RWPE2 (cell line): ENCODE measurements at regions not wholly inside any gene's neighbourhood (a gene's known extent, or its start where the extent isn't known, plus 50 kb on each side); places are given as distances from the start of the nearest gene placed in this dataset.

Source experiments
- ATAC-seq: fragments of 200-7000 bp; cut with Tn5 transposase; 3 replicates; pipeline ENCODE4 v1.9.1; 2021; ENCODE audit warnings: low read depth
- DNase-seq: peaks from one replicate; pipeline ENCODE4 v3.0.0-alpha.2; 2020; ENCODE audit warnings: low spot score
- H3K27ac ChIP-seq: fragments of 450-650 bp; 2 replicates; pipeline ENCODE4 v1.5.1; 2017; ENCODE audit warnings: mild to moderate bottlenecking; ENCODE audit not compliant: poor library complexity, severe bottlenecking
- H3K27me3 ChIP-seq: fragments of 250-450 bp; sonication (Bioruptor Pico); 2 replicates; pipeline ENCODE4 v1.5.1; 2021; ENCODE audit warnings: mild to moderate bottlenecking, moderate library complexity; ENCODE audit not compliant: insufficient read depth, poor library complexity, severe bottlenecking
- H3K36me3 ChIP-seq: fragments of 250-450 bp; sonication (Bioruptor Pico); 2 replicates; pipeline ENCODE4 v1.5.1; 2020; ENCODE audit warnings: low read depth, mild to moderate bottlenecking, moderate library complexity
- H3K4me1 ChIP-seq: fragments of 250-450 bp; sonication (Bioruptor Pico); 2 replicates; pipeline ENCODE4 v1.5.1; 2021; ENCODE audit warnings: mild to moderate bottlenecking, moderate library complexity; ENCODE audit not compliant: insufficient read depth, poor library complexity, severe bottlenecking
- H3K4me3 ChIP-seq: fragments of 250-450 bp; sonication (Bioruptor Pico); 2 replicates; pipeline ENCODE4 v1.5.1; 2021; ENCODE audit warnings: mild to moderate bottlenecking, moderate library complexity; ENCODE audit not compliant: severe bottlenecking
- H3K9me3 ChIP-seq: fragments of 250-450 bp; sonication (Bioruptor Pico); 2 replicates; pipeline ENCODE4 v1.5.1; 2021; ENCODE audit warnings: mild to moderate bottlenecking, moderate library complexity; ENCODE audit not compliant: severe bottlenecking
- TF ChIP-seq, protein P1 (sequence below): fragments of 450-650 bp; IDR thresholded peaks from one replicate; pipeline ENCODE4 v1.5.1; 2017; ENCODE audit warnings: mild to moderate bottlenecking, moderate library complexity; ENCODE audit not compliant: poor library complexity, severe bottlenecking

DNA sequence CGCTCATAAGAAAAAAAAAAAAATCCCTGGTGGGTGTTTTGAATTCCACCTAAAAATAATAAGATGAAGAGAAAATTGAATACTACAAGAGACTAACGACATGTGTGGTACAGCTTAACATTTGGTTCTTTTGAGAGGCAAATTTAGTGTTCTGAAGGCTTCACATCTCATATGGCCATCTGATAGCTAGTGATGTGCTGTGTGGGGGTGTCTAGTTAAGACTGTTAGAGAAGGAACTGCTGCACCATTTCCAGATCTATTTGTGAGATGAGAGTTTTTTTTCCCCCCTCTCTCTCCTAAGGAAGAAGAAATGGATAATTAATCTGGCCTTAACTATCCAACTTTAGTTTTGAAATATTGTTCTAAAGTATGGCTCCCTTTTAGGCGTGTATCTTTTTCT lies 321.6 kb downstream of the SLC4A3 start:
- Histone ChIP-seq H3K9me3 (no peaks in the 10 kb centered on the region), H3K36me3 (no peaks in the 10 kb centered on the region), H3K27ac (no peak overlapping the region), H3K4me3 (no peak overlapping the region), H3K27me3 (no peaks in the 10 kb centered on the region), H3K4me1 (no peaks in the 10 kb centered on the region)
- DNase-seq (no peak), ATAC-seq (no peak)
- TF ChIP-seq, protein P1, sequence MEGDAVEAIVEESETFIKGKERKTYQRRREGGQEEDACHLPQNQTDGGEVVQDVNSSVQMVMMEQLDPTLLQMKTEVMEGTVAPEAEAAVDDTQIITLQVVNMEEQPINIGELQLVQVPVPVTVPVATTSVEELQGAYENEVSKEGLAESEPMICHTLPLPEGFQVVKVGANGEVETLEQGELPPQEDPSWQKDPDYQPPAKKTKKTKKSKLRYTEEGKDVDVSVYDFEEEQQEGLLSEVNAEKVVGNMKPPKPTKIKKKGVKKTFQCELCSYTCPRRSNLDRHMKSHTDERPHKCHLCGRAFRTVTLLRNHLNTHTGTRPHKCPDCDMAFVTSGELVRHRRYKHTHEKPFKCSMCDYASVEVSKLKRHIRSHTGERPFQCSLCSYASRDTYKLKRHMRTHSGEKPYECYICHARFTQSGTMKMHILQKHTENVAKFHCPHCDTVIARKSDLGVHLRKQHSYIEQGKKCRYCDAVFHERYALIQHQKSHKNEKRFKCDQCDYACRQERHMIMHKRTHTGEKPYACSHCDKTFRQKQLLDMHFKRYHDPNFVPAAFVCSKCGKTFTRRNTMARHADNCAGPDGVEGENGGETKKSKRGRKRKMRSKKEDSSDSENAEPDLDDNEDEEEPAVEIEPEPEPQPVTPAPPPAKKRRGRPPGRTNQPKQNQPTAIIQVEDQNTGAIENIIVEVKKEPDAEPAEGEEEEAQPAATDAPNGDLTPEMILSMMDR = no peak

DNA sequence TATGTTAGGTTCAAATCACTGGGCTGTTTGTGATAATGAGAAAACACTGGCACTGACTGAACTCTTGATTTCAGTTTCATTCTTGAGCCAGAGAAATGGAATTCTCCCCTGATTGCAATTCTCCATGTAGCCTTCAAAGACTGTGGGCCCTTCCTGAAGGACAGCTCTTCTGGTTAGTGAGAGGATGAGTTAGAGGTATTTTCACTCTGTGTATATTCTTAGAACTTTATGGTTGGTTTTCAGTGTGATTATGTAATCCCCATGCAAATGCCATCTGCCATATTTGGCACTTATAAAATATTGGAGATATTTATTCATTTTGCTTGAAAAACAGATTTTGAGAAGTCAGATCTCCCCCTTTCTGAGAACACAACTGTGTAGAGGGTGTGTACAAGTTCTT lies 323.7 kb downstream of the SLC4A3 start:
- H3K27me3 ChIP-seq = no peaks in the 10 kb centered on the region
- H3K9me3 ChIP-seq = no peaks in the 10 kb centered on the region
- DNase-seq (no peak), ATAC-seq (no peak)
- no peaks in the 10 kb centered on the region for H3K36me3 ChIP-seq
- H3K4me1 ChIP-seq = no peaks in the 10 kb centered on the region
- no peak overlapping the region for H3K4me3 ChIP-seq
- H3K27ac ChIP-seq = no peak overlapping the region
- TF ChIP-seq, protein P1 = no peak

DNA sequence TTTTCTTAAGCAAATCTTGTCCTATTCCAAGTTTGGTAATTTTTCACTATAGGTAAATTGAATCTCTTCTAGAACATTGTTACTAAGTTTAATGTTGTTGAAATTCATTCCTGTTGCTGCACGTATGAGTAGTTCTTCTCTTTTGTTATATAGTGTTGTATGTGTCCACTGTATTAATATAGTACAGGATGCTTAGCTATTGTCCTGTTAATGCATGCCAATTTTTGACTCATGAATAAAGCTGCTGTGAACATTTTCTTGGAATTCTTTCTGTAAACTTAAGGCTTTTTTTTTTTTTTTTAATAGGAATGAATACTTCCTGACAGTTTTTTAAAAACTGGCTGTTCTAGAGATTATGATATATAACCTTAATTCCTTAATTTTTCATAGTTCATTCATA lies 326.9 kb downstream of the SLC4A3 start:
- Histone ChIP-seq H3K4me1 (no peaks in the 10 kb centered on the region), H3K27ac (no peak overlapping the region), H3K27me3 (no peaks in the 10 kb centered on the region), H3K9me3 (no peaks in the 10 kb centered on the region), H3K36me3 (no peaks in the 10 kb centered on the region), H3K4me3 (no peak overlapping the region)
- ATAC-seq (no peak), DNase-seq (no peak)
- TF ChIP-seq, protein P1 = no peak

DNA sequence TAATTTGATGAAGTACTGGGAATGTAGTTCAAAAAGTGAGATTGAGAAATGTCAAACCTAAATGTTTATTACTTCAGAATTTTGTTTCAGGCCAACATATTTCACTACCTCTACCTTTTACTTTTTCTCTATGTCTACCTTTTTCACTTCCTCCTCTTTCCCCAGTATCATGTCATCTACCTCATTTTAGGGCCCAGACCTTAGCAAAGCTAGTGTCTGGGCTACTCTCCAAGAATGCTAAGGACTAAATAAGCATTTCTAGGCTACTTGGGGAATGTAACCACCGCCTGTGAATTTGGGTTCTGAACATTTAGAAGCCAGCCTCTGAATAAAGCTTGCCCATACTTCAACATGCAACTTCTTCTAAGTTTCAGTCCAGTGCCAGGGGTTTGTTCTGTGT lies 330.4 kb downstream of the SLC4A3 start:
- Histone ChIP-seq H3K27ac (no peak overlapping the region), H3K27me3 (no peaks in the 10 kb centered on the region), H3K4me3 (no peak overlapping the region), H3K4me1 (no peaks in the 10 kb centered on the region), H3K9me3 (no peaks in the 10 kb centered on the region), H3K36me3 (no peaks in the 10 kb centered on the region)
- TF ChIP-seq, protein P1 = no peak
- ATAC-seq = no peak
- DNase-seq = no peak

DNA sequence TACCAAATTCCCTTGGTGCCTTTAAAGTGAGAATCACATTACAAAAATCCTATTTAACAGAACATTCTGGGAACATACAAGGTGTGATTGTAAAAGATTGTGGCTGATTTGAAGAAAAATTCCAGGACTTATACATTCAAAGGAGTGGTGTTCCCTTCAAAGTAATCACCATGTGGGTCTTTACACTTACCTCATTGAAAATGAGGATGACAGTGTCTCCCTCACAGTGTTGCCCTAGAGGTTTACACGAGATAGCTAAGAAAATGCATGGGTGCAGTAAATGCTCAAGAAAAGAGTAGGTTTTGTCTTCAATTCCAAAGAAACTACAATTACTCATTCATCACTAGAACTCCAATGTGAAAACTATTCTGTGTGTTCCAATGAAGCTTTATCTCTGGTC lies 331.5 kb downstream of the SLC4A3 start:
- no peak overlapping the region for H3K27ac ChIP-seq
- no peak overlapping the region for H3K4me3 ChIP-seq
- H3K9me3 ChIP-seq = no peaks in the 10 kb centered on the region
- no peak for DNase-seq
- ATAC-seq = no peak
- TF ChIP-seq, protein P1 = no peak
- no peaks in the 10 kb centered on the region for H3K27me3 ChIP-seq
- no peaks in the 10 kb centered on the region for H3K4me1 ChIP-seq
- no peaks in the 10 kb centered on the region for H3K36me3 ChIP-seq
